Mesenchymal stem cell (in vitro differentiated cells and primary cell): ENCODE measurements at regions not wholly inside any gene's neighbourhood (a gene's known extent, or its start where the extent isn't known, plus 50 kb on each side); places are given as distances from the start of the nearest gene placed in this dataset.

ENCODE experiments used
- DNase-seq: peaks from one replicate; pipeline ENCODE4 v3.0.0-alpha.2; 2013
- H2AFZ ChIP-seq: one replicate; pipeline ENCODE4 v1.6.1; 2013; ENCODE audit warnings: low read depth, mild to moderate bottlenecking, control low read depth, inconsistent platforms, low read length, moderate library complexity
- H2AK5ac ChIP-seq: 2 replicates; pipeline ENCODE4 v1.6.1; 2013; ENCODE audit warnings: low read length, moderate library complexity, mild to moderate bottlenecking, inconsistent platforms; ENCODE audit not compliant: severe bottlenecking
- H2BK120ac ChIP-seq: one replicate; pipeline ENCODE4 v1.6.1; 2013; ENCODE audit warnings: low read depth, mild to moderate bottlenecking, inconsistent platforms, low read length, moderate library complexity
- H2BK12ac ChIP-seq, 2 experiments: one replicate each; pipeline ENCODE4 v1.6.1; 2013; ENCODE audit warnings: inconsistent platforms in 2 of 2, low read length in 2 of 2, mild to moderate bottlenecking in 2 of 2, moderate library complexity in 2 of 2, control low read depth in 1 of 2
- H2BK15ac ChIP-seq: one replicate; pipeline ENCODE4 v1.6.1; 2013; ENCODE audit warnings: mild to moderate bottlenecking, low read depth, inconsistent platforms; ENCODE audit not compliant: poor library complexity, severe bottlenecking
- H2BK5ac ChIP-seq: 2 replicates; pipeline ENCODE4 v1.6.1; 2013; ENCODE audit warnings: low read depth, mild to moderate bottlenecking, low read length, control low read depth, inconsistent platforms; ENCODE audit not compliant: poor library complexity, severe bottlenecking
- H3K14ac ChIP-seq, 2 experiments: one replicate each; pipeline ENCODE4 v1.6.1; 2013; ENCODE audit warnings: inconsistent platforms in 2 of 2, low read length in 2 of 2, control low read depth in 1 of 2, mild to moderate bottlenecking in 1 of 2, moderate library complexity in 1 of 2
- H3K18ac ChIP-seq, 2 experiments: one replicate each; pipeline ENCODE4 v1.6.1; 2013; ENCODE audit warnings: inconsistent platforms in 2 of 2, low read length in 2 of 2, control low read depth in 1 of 2, low read depth in 1 of 2, mild to moderate bottlenecking in 1 of 2
- H3K23ac ChIP-seq, 2 experiments: one replicate each; pipeline ENCODE4 v1.6.1; 2013; ENCODE audit warnings: inconsistent platforms in 2 of 2, low read length in 2 of 2, mild to moderate bottlenecking in 2 of 2, moderate library complexity in 2 of 2, control low read depth in 1 of 2
- H3K27ac ChIP-seq: 2 replicates; pipeline ENCODE4 v1.5.1; 2013; ENCODE audit warnings: mild to moderate bottlenecking, moderate library complexity, low read length, control low read depth, inconsistent platforms; ENCODE audit not compliant: poor library complexity, severe bottlenecking
- H3K27me3 ChIP-seq, 2 experiments: 2 replicates each; pipeline versions ENCODE4 v1.6.1 to v1.7.0; 2013; ENCODE audit warnings: low read length in 2 of 2, mild to moderate bottlenecking in 2 of 2, moderate library complexity in 2 of 2, control low read depth in 1 of 2, inconsistent platforms in 1 of 2; ENCODE audit not compliant: control insufficient read depth in 1 of 2, insufficient read depth in 1 of 2
- H3K36me3 ChIP-seq, 2 experiments: 2 replicates each; pipeline versions ENCODE4 v1.6.1 to v1.7.0; 2013; ENCODE audit warnings: low read length in 2 of 2, control low read depth in 1 of 2, inconsistent platforms in 1 of 2, low read depth in 1 of 2, mild to moderate bottlenecking in 1 of 2; ENCODE audit not compliant: insufficient read depth in 2 of 2, control insufficient read depth in 1 of 2
- H3K4ac ChIP-seq, 2 experiments: one replicate each; pipeline ENCODE4 v1.6.1; 2013; ENCODE audit warnings: inconsistent platforms in 2 of 2, low read length in 2 of 2, mild to moderate bottlenecking in 2 of 2, moderate library complexity in 2 of 2, control low read depth in 1 of 2, low read depth in 1 of 2
- H3K4me1 ChIP-seq: 2 replicates; pipeline ENCODE4 v1.6.1; 2013; ENCODE audit warnings: low read depth, low read length, control low read depth; ENCODE audit not compliant: control insufficient read depth, insufficient read depth
- H3K4me2 ChIP-seq: 2 replicates; pipeline ENCODE4 v1.6.1; 2013; ENCODE audit warnings: low read length, mild to moderate bottlenecking, inconsistent platforms; ENCODE audit not compliant: poor library complexity, severe bottlenecking
- H3K4me3 ChIP-seq, 2 experiments: 2 replicates each; pipeline versions ENCODE4 v1.5.1 to v1.7.0; 2013; ENCODE audit warnings: low read length in 2 of 2, mild to moderate bottlenecking in 2 of 2, control low read depth in 1 of 2, low read depth in 1 of 2; ENCODE audit not compliant: insufficient read depth in 1 of 2
- H3K79me1 ChIP-seq: replicated peaks from 2 replicates; pipeline ENCODE4 v1.6.1; 2013; ENCODE audit warnings: mild to moderate bottlenecking, control low read depth, low read length, inconsistent platforms; ENCODE audit not compliant: poor library complexity, severe bottlenecking
- H3K9ac ChIP-seq: 2 replicates; pipeline ENCODE4 v1.7.0; 2013; ENCODE audit warnings: mild to moderate bottlenecking, low read length, moderate library complexity
- H3K9me3 ChIP-seq: 2 replicates; pipeline ENCODE4 v1.7.0; 2013; ENCODE audit warnings: mild to moderate bottlenecking, low read length; ENCODE audit not compliant: control insufficient read depth
- H4K8ac ChIP-seq: one replicate; pipeline ENCODE4 v1.6.1; 2013; ENCODE audit warnings: inconsistent platforms, mild to moderate bottlenecking, low read length, moderate library complexity
- H4K91ac ChIP-seq: one replicate; pipeline ENCODE4 v1.6.1; 2013; ENCODE audit warnings: mild to moderate bottlenecking, low read length, inconsistent platforms
- WGBS: methylation state at CpG from one replicate; pipeline ENCODE4 v1.1.7; 2013; ENCODE audit warnings: mixed read lengths; 5-methylcytosine and 5-hydroxymethylcytosine counted together

GRCh38 chr4:3868211-3869173 lies 102.3 kb downstream of the ADRA2C start:
- H3K4ac ChIP-seq = no peak overlapping the region
- no peaks in the 10 kb centered on the region for H3K79me1 ChIP-seq
- no peak overlapping the region for H4K8ac ChIP-seq
- no peak overlapping the region for H3K14ac ChIP-seq
- H2BK15ac ChIP-seq = no peak overlapping the region
- H3K36me3 ChIP-seq = no peaks in the 10 kb centered on the region
- no peak overlapping the region for H3K9ac ChIP-seq
- H2AFZ ChIP-seq = no peak overlapping the region
- no peak overlapping the region for H2BK5ac ChIP-seq
- no peak overlapping the region for H3K23ac ChIP-seq
- no peak overlapping the region for H3K18ac ChIP-seq
- H2AK5ac ChIP-seq = no peak overlapping the region
- peaks cover 64 to 91% of the 10 kb centered on the region in 2 experiments for H3K27me3 ChIP-seq
- no peaks in the 10 kb centered on the region for H3K9me3 ChIP-seq
- H2BK12ac ChIP-seq = no peak overlapping the region
- 68% methylated on average over 19 of the region's 22 CpGs for WGBS
- H4K91ac ChIP-seq = no peak overlapping the region
- no peak overlapping the region for H2BK120ac ChIP-seq
- DNase-seq = no peak
- H3K27ac ChIP-seq = no peak overlapping the region
- no peak overlapping the region for H3K4me2 ChIP-seq
- H3K4me3 ChIP-seq = no peak overlapping the region
- peaks cover 5% of the 10 kb centered on the region for H3K4me1 ChIP-seq

DNA sequence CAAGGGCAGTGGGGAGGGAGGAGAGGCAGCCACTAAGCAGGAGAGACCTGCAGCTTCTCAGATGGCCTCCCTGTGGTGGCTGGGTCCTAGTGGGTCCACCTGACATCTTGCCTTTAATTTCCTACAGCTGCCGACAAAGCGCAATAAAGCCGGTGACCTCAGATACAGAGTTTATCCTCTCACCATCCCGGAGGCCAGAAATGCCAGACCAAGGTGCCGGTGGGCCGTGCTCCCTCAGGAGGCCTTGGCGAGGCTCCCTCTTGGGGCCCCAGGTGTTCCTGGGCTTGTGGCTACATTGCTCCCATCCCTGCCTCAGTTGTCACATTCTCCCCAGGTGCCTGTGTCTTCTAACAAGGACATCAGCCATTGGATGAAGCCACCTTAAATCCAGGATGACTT lies 103.0 kb downstream of the ADRA2C start:
- Histone ChIP-seq H2BK15ac (no peak overlapping the region), H4K8ac (no peak overlapping the region), H4K91ac (no peak overlapping the region), H3K23ac (no peak overlapping the region), H3K14ac (no peak overlapping the region), H3K18ac (no peak overlapping the region), H3K4me3 (no peak overlapping the region), H3K4me2 (no peak overlapping the region), H3K4ac (no peak overlapping the region), H3K9me3 (no peaks in the 10 kb centered on the region), H3K36me3 (no peaks in the 10 kb centered on the region), H2AFZ (no peak overlapping the region), H3K9ac (no peak overlapping the region), H3K27me3 (peaks cover 65 to 89% of the 10 kb centered on the region in 2 experiments), H2BK12ac (no peak overlapping the region), H3K27ac (no peak overlapping the region), H2AK5ac (no peak overlapping the region), H2BK120ac (no peak overlapping the region), H3K4me1 (peaks cover 5% of the 10 kb centered on the region), H3K79me1 (no peaks in the 10 kb centered on the region), H2BK5ac (no peak overlapping the region)
- no peak for DNase-seq
- WGBS = 88% methylated on average over 7 of the region's 7 CpGs

- Histone ChIP-seq H3K79me1 (no peaks in the 10 kb centered on the region), H4K91ac (no peak overlapping the region), H2BK12ac (no peak overlapping the region), H3K4me1 (peaks cover 5% of the 10 kb centered on the region), H2BK15ac (no peak overlapping the region), H3K36me3 (no peaks in the 10 kb centered on the region), H3K4ac (no peak overlapping the region), H3K14ac (no peak overlapping the region), H4K8ac (no peak overlapping the region), H3K9ac (no peak overlapping the region), H2BK120ac (no peak overlapping the region), H3K4me3 (no peak overlapping the region), H3K9me3 (no peaks in the 10 kb centered on the region), H3K4me2 (no peak overlapping the region), H3K27ac (no peak overlapping the region), H3K27me3 (peaks cover 72 to 89% of the 10 kb centered on the region in 2 experiments), H3K23ac (no peak overlapping the region), H3K18ac (no peak overlapping the region), H2BK5ac (no peak overlapping the region), H2AFZ (no peak overlapping the region), H2AK5ac (no peak overlapping the region)
- DNase-seq = no peak
- WGBS = 75% methylated on average over 22 of the region's 22 CpGs
Measured at GRCh38 chr4:3869661-3870566, 103.7 kb downstream of the ADRA2C start.

DNA sequence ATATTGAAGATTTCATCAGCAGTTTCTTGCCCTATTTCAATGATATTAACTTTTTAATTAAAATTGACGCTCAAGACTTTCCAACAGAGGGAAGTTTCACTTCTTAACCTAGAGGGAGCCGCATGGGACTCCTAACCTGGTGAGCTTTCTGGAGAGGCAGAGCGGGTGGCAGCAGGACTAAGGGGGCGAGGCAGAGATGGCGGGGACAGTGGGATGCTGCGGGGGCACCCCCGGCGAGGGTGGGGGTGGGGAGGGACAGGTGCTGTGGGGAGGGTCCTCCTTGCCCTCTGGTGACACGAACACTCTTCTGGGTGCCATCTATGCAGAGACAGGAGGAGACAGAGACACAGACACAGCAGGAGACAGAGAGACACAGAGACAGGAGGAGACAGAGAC lies 104.4 kb downstream of the ADRA2C start:
- 85% methylated on average over 9 of the region's 9 CpGs for WGBS

More for the DNA sequence above, 104.4 kb downstream of the ADRA2C start:
- Histone ChIP-seq H2BK5ac (no peak overlapping the region), H3K4me3 (no peak overlapping the region), H3K4me1 (peaks cover 6% of the 10 kb centered on the region), H2AK5ac (no peak overlapping the region), H3K14ac (no peak overlapping the region), H3K27ac (no peak overlapping the region), H3K4ac (no peak overlapping the region), H2AFZ (no peak overlapping the region), H2BK12ac (no peak overlapping the region), H3K27me3 (peaks cover 79 to 89% of the 10 kb centered on the region in 2 experiments), H4K8ac (no peak overlapping the region), H3K9me3 (no peaks in the 10 kb centered on the region), H3K18ac (no peak overlapping the region), H3K36me3 (no peaks in the 10 kb centered on the region), H3K23ac (no peak overlapping the region), H3K79me1 (no peaks in the 10 kb centered on the region), H3K9ac (no peak overlapping the region), H2BK15ac (no peak overlapping the region), H3K4me2 (no peak overlapping the region), H4K91ac (no peak overlapping the region), H2BK120ac (no peak overlapping the region)
- DNase-seq = no peak
